HK-2 (cell line): ENCODE measurements at regions not wholly inside any gene's neighbourhood (a gene's known extent, or its start where the extent isn't known, plus 50 kb on each side); places are given as distances from the start of the nearest gene placed in this dataset.
A peak's percentile ranks its signal among the peaks of the same experiment; 100 is the strongest.

Source experiments
- DNase-seq: peaks from one replicate; pipeline ENCODE4 v3.0.0-alpha.2; 2018; ENCODE audit not compliant: unreplicated experiment

- no peak for DNase-seq
These were observed 174.7 kb downstream of the GATA3 start for GRCh38 chr10:8229153-8229552.

GRCh38 chr10:8230902-8231301 is 176.4 kb downstream of the GATA3 start:
- no peak for DNase-seq

- DNase-seq = no peak
These were observed 178.6 kb downstream of the GATA3 start for GRCh38 chr10:8233049-8233448.

GRCh38 chr10:8233832-8234259 is 179.4 kb downstream of the GATA3 start:
- no peak for DNase-seq

GRCh38 chr10:8235253-8236027 is 181.0 kb downstream of the GATA3 start:
- no peak for DNase-seq

GRCh38 chr10:8238986-8239385 is 184.5 kb downstream of the GATA3 start:
- DNase-seq = no peak

GRCh38 chr10:8240861-8241260 is 186.4 kb downstream of the GATA3 start:
- no peak for DNase-seq

- DNase-seq = no peak
These were observed 187.9 kb downstream of the GATA3 start for GRCh38 chr10:8242295-8242872.

- no peak for DNase-seq
These were observed 190.8 kb downstream of the GATA3 start for GRCh38 chr10:8245131-8245813.

GRCh38 chr10:8245814-8246142 is 191.3 kb downstream of the GATA3 start:
- no peak for DNase-seq

GRCh38 chr10:8246548-8246947 is 192.1 kb downstream of the GATA3 start:
- no peak for DNase-seq

GRCh38 chr10:8247191-8247590 is 192.7 kb downstream of the GATA3 start:
- DNase-seq = no peak

GRCh38 chr10:8248868-8249267 is 194.4 kb downstream of the GATA3 start:
- DNase-seq = no peak

- DNase-seq = no peak
These were observed 199.9 kb downstream of the GATA3 start for GRCh38 chr10:8254350-8254749.

GRCh38 chr10:8255301-8255700 is 200.8 kb downstream of the GATA3 start:
- no peak for DNase-seq

- no peak for DNase-seq
These were observed 206.2 kb downstream of the GATA3 start for GRCh38 chr10:8260645-8261044.

- DNase-seq = no peak
These were observed 207.8 kb downstream of the GATA3 start for GRCh38 chr10:8262317-8262716.

GRCh38 chr10:8269976-8270375 is 215.5 kb downstream of the GATA3 start:
- no peak for DNase-seq

- no peak for DNase-seq
These were observed 218.4 kb downstream of the GATA3 start for GRCh38 chr10:8272794-8273425.

GRCh38 chr10:8273749-8274148 is 219.3 kb downstream of the GATA3 start:
- no peak for DNase-seq

GRCh38 chr10:8275911-8276310 is 221.4 kb downstream of the GATA3 start:
- no peak for DNase-seq

- DNase-seq = no peak
These were observed 223.6 kb downstream of the GATA3 start for GRCh38 chr10:8278099-8278498.

- DNase-seq = peak; percentile 13
These were observed 225.1 kb downstream of the GATA3 start for GRCh38 chr10:8279598-8279997.
